Right lobe of liver (tissue), 4 donors: ENCODE measurements at regions not wholly inside any gene's neighbourhood (a gene's known extent, or its start where the extent isn't known, plus 50 kb on each side); places are given as distances from the start of the nearest gene placed in this dataset.

Experiments used
- CTCF ChIP-seq, 4 donors: fragments of 200-600 bp in 3 of 4; fragments of 450-650 bp in 1 of 4; IDR thresholded peaks; one replicate each; pipeline versions ENCODE4 v1.5.1 to v1.8.0; 2016 to 2022; ENCODE audit warnings: antibody characterized with exemption in 4 of 4, mild to moderate bottlenecking in 2 of 4
- POLR2A ChIP-seq: fragments of 450-650 bp; IDR thresholded peaks from one replicate; pipeline ENCODE4 v1.6.1; 2017; ENCODE audit warnings: antibody characterized with exemption, mild to moderate bottlenecking
- donor health status: DM: no; HTN: no; CAD: no.
- donor health status: DM: no; HTN: no; CAD: no.
- donor health status: DM: no; HTN: yes; CAD: no.

- TF ChIP-seq POLR2A: no peak
- no peak for TF ChIP-seq CTCF (IDR thresholded peaks at IDR 0.05)
Measured at GRCh38 chr14:104486222-104486923, 93.2 kb upstream of the C14orf180 start.
